HEK293 (cell line): ENCODE measurements at regions not wholly inside any gene's neighbourhood (a gene's known extent, or its start where the extent isn't known, plus 50 kb on each side); places are given as distances from the start of the nearest gene placed in this dataset.

Source experiments
- GLIS2 ChIP-seq: fragments of 450-650 bp; formaldehyde crosslinking; IDR thresholded peaks from 2 replicates; pipeline ENCODE4 v1.5.1; 2016; ENCODE audit warnings: missing biosample characterization, missing genetic modification characterization
- KLF10 ChIP-seq: fragments of 450-650 bp; IDR thresholded peaks from 2 replicates; pipeline ENCODE4 v1.5.1; 2018; ENCODE audit warnings: missing biosample characterization, mild to moderate bottlenecking, missing genetic modification characterization
- KLF8 ChIP-seq: fragments of 450-650 bp; formaldehyde crosslinking; IDR thresholded peaks from 2 replicates; pipeline ENCODE4 v1.5.1; 2016; ENCODE audit warnings: missing biosample characterization, missing genetic modification characterization
- OSR2 ChIP-seq: fragments of 450-650 bp; formaldehyde crosslinking; IDR thresholded peaks from 2 replicates; pipeline ENCODE4 v1.5.1; 2016; ENCODE audit warnings: missing biosample characterization, missing genetic modification characterization
- PRDM1 ChIP-seq: fragments of 450-650 bp; formaldehyde crosslinking; IDR thresholded peaks from 2 replicates; pipeline ENCODE4; 2016; ENCODE audit warnings: missing biosample characterization, missing genetic modification characterization
- SP2 ChIP-seq: fragments of 450-650 bp; formaldehyde crosslinking; IDR thresholded peaks from 2 replicates; pipeline ENCODE4 v1.5.1; 2016; ENCODE audit warnings: missing biosample characterization, missing genetic modification characterization
- ZBTB26 ChIP-seq: fragments of 450-650 bp; formaldehyde crosslinking; optimal IDR thresholded peaks from 2 replicates; pipeline ENCODE3; 2016; ENCODE audit warnings: missing biosample characterization, mild to moderate bottlenecking, missing genetic modification characterization
- ZEB2 ChIP-seq: fragments of 450-650 bp; formaldehyde crosslinking; IDR thresholded peaks from 2 replicates; pipeline ENCODE4 v1.5.1; 2016; ENCODE audit warnings: missing biosample characterization, missing genetic modification characterization
- ZIC2 ChIP-seq: fragments of 450-650 bp; formaldehyde crosslinking; IDR thresholded peaks from 2 replicates; pipeline ENCODE4 v1.5.1; 2016; ENCODE audit warnings: missing biosample characterization, missing genetic modification characterization
- ZNF10 ChIP-seq: fragments of 450-650 bp; formaldehyde crosslinking; IDR thresholded peaks from 2 replicates; pipeline ENCODE4 v1.5.1; 2017; ENCODE audit warnings: missing biosample characterization, missing genetic modification characterization
- ZNF112 ChIP-seq: fragments of 450-650 bp; formaldehyde crosslinking; IDR thresholded peaks from 2 replicates; pipeline ENCODE4 v1.5.0; 2017; ENCODE audit warnings: missing biosample characterization, missing genetic modification characterization
- ZNF174 ChIP-seq: fragments of 450-650 bp; formaldehyde crosslinking; IDR thresholded peaks from 2 replicates; pipeline ENCODE4 v1.5.0; 2017; ENCODE audit warnings: missing biosample characterization, mild to moderate bottlenecking, missing genetic modification characterization
- ZNF2 ChIP-seq: fragments of 450-650 bp; formaldehyde crosslinking; IDR thresholded peaks from 2 replicates; pipeline ENCODE4 v1.5.1; 2016; ENCODE audit warnings: missing biosample characterization, missing genetic modification characterization
- ZNF202 ChIP-seq: fragments of 450-650 bp; formaldehyde crosslinking; IDR thresholded peaks from 2 replicates; pipeline ENCODE4 v1.5.1; 2016; ENCODE audit warnings: missing biosample characterization, missing genetic modification characterization, borderline replicate concordance
- ZNF23 ChIP-seq: fragments of 450-650 bp; formaldehyde crosslinking; IDR thresholded peaks from 2 replicates; pipeline ENCODE4 v1.5.1; 2016; ENCODE audit warnings: missing biosample characterization, missing genetic modification characterization, borderline replicate concordance
- ZNF341 ChIP-seq: fragments of 450-650 bp; formaldehyde crosslinking; IDR thresholded peaks from 2 replicates; pipeline ENCODE4; 2016; ENCODE audit warnings: low read depth, missing biosample characterization, missing genetic modification characterization
- ZNF362 ChIP-seq: fragments of 450-650 bp; formaldehyde crosslinking; IDR thresholded peaks from 2 replicates; pipeline ENCODE4 v1.5.1; 2016; ENCODE audit warnings: missing biosample characterization, missing genetic modification characterization
- ZNF426 ChIP-seq: fragments of 450-650 bp; formaldehyde crosslinking; IDR thresholded peaks from 2 replicates; pipeline ENCODE4 v1.5.1; 2017; ENCODE audit warnings: missing biosample characterization, missing genetic modification characterization, mild to moderate bottlenecking, inconsistent platforms, moderate library complexity
- ZNF555 ChIP-seq: fragments of 450-650 bp; formaldehyde crosslinking; conservative IDR thresholded peaks from 2 replicates; pipeline ENCODE4 v1.5.1; 2017; ENCODE audit warnings: missing biosample characterization, mild to moderate bottlenecking, missing genetic modification characterization, inconsistent platforms
- ZNF654 ChIP-seq: fragments of 450-650 bp; formaldehyde crosslinking; IDR thresholded peaks from 2 replicates; pipeline ENCODE4 v1.5.1; 2016; ENCODE audit warnings: low read depth, missing biosample characterization, missing genetic modification characterization
- ZNF747 ChIP-seq: fragments of 450-650 bp; formaldehyde crosslinking; IDR thresholded peaks from 2 replicates; pipeline ENCODE4 v1.5.1; 2016; ENCODE audit warnings: missing biosample characterization, missing genetic modification characterization
- ZNF76 ChIP-seq: fragments of 450-650 bp; formaldehyde crosslinking; IDR thresholded peaks from 2 replicates; pipeline ENCODE4; 2016; ENCODE audit warnings: low read depth, missing biosample characterization, missing genetic modification characterization, borderline replicate concordance
- TF ChIP-seq, protein P1 (sequence below): fragments of 450-650 bp; formaldehyde crosslinking; IDR thresholded peaks from 2 replicates; pipeline ENCODE4 v1.5.1; 2016; ENCODE audit warnings: missing biosample characterization, missing genetic modification characterization
- TF ChIP-seq, protein P2 (sequence below): fragments of 450-650 bp; formaldehyde crosslinking; IDR thresholded peaks from 2 replicates; pipeline ENCODE4 v1.5.1; 2016; ENCODE audit warnings: missing biosample characterization, missing genetic modification characterization
- TF ChIP-seq, protein P3 (sequence below): fragments of 450-650 bp; formaldehyde crosslinking; conservative IDR thresholded peaks from 2 replicates; pipeline ENCODE4 v1.5.1; 2016; ENCODE audit warnings: low read depth, missing biosample characterization, missing genetic modification characterization
- TF ChIP-seq, protein P4 (sequence below): fragments of 450-650 bp; formaldehyde crosslinking; IDR thresholded peaks from 2 replicates; pipeline ENCODE4 v1.5.1; 2017; ENCODE audit warnings: missing biosample characterization, missing genetic modification characterization

- TF ChIP-seq, protein P1, sequence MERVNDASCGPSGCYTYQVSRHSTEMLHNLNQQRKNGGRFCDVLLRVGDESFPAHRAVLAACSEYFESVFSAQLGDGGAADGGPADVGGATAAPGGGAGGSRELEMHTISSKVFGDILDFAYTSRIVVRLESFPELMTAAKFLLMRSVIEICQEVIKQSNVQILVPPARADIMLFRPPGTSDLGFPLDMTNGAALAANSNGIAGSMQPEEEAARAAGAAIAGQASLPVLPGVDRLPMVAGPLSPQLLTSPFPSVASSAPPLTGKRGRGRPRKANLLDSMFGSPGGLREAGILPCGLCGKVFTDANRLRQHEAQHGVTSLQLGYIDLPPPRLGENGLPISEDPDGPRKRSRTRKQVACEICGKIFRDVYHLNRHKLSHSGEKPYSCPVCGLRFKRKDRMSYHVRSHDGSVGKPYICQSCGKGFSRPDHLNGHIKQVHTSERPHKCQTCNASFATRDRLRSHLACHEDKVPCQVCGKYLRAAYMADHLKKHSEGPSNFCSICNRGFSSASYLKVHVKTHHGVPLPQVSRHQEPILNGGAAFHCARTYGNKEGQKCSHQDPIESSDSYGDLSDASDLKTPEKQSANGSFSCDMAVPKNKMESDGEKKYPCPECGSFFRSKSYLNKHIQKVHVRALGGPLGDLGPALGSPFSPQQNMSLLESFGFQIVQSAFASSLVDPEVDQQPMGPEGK, result peak; percentile 45
- no peak for TF ChIP-seq PRDM1 (tag by site-specific recombination)
- TF ChIP-seq, protein P2, sequence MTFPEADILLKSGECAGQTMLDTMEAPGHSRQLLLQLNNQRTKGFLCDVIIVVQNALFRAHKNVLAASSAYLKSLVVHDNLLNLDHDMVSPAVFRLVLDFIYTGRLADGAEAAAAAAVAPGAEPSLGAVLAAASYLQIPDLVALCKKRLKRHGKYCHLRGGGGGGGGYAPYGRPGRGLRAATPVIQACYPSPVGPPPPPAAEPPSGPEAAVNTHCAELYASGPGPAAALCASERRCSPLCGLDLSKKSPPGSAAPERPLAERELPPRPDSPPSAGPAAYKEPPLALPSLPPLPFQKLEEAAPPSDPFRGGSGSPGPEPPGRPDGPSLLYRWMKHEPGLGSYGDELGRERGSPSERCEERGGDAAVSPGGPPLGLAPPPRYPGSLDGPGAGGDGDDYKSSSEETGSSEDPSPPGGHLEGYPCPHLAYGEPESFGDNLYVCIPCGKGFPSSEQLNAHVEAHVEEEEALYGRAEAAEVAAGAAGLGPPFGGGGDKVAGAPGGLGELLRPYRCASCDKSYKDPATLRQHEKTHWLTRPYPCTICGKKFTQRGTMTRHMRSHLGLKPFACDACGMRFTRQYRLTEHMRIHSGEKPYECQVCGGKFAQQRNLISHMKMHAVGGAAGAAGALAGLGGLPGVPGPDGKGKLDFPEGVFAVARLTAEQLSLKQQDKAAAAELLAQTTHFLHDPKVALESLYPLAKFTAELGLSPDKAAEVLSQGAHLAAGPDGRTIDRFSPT (tag by site-specific recombination), result peak; percentile 53; the same call in 1 of the 2 replicates
- TF ChIP-seq ZNF341, result 0 out of 2 replicates have a peak, but pooled peaks have one; percentile 22
- TF ChIP-seq ZNF426 (tag by site-specific recombination), result no peak
- TF ChIP-seq KLF8, result peak; percentile 29; the same call in 1 of the 2 replicates
- TF ChIP-seq ZNF112 (tag by site-specific recombination), result no peak
- no peak for TF ChIP-seq ZNF202 (tag by site-specific recombination)
- TF ChIP-seq ZNF362, result no peak
- peak; percentile 48 for TF ChIP-seq ZBTB26
- TF ChIP-seq ZNF10 (tag by site-specific recombination), result no peak
- TF ChIP-seq OSR2 (tag by site-specific recombination), result peak; percentile 67
- TF ChIP-seq ZNF654 (tag by site-specific recombination), result peak; percentile 26; the same call in 1 of the 2 replicates
- TF ChIP-seq ZEB2 (tag by site-specific recombination), result 0 out of 2 replicates have a peak, but pooled peaks have one; percentile 22
- TF ChIP-seq, protein P3, sequence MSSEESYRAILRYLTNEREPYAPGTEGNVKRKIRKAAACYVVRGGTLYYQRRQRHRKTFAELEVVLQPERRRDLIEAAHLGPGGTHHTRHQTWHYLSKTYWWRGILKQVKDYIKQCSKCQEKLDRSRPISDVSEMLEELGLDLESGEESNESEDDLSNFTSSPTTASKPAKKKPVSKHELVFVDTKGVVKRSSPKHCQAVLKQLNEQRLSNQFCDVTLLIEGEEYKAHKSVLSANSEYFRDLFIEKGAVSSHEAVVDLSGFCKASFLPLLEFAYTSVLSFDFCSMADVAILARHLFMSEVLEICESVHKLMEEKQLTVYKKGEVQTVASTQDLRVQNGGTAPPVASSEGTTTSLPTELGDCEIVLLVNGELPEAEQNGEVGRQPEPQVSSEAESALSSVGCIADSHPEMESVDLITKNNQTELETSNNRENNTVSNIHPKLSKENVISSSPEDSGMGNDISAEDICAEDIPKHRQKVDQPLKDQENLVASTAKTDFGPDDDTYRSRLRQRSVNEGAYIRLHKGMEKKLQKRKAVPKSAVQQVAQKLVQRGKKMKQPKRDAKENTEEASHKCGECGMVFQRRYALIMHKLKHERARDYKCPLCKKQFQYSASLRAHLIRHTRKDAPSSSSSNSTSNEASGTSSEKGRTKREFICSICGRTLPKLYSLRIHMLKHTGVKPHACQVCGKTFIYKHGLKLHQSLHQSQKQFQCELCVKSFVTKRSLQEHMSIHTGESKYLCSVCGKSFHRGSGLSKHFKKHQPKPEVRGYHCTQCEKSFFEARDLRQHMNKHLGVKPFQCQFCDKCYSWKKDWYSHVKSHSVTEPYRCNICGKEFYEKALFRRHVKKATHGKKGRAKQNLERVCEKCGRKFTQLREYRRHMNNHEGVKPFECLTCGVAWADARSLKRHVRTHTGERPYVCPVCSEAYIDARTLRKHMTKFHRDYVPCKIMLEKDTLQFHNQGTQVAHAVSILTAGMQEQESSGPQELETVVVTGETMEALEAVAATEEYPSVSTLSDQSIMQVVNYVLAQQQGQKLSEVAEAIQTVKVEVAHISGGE (tag by site-specific recombination), result 0 out of 2 replicates have a peak, but pooled peaks have one; percentile 31
- no peak for TF ChIP-seq ZNF23 (tag by site-specific recombination)
- TF ChIP-seq ZIC2, result peak; percentile 36; the same call in 1 of the 2 replicates
- TF ChIP-seq ZNF174 (tag by site-specific recombination), result no peak
- TF ChIP-seq ZNF76 (tag by site-specific recombination), result peak; percentile 11; the same call in 1 of the 2 replicates
- TF ChIP-seq, protein P4, sequence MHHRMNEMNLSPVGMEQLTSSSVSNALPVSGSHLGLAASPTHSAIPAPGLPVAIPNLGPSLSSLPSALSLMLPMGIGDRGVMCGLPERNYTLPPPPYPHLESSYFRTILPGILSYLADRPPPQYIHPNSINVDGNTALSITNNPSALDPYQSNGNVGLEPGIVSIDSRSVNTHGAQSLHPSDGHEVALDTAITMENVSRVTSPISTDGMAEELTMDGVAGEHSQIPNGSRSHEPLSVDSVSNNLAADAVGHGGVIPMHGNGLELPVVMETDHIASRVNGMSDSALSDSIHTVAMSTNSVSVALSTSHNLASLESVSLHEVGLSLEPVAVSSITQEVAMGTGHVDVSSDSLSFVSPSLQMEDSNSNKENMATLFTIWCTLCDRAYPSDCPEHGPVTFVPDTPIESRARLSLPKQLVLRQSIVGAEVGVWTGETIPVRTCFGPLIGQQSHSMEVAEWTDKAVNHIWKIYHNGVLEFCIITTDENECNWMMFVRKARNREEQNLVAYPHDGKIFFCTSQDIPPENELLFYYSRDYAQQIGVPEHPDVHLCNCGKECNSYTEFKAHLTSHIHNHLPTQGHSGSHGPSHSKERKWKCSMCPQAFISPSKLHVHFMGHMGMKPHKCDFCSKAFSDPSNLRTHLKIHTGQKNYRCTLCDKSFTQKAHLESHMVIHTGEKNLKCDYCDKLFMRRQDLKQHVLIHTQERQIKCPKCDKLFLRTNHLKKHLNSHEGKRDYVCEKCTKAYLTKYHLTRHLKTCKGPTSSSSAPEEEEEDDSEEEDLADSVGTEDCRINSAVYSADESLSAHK, result no peak
- no peak for TF ChIP-seq KLF10 (tag by site-specific recombination)
- TF ChIP-seq SP2, result peak; percentile 31; the same call in 1 of the 2 replicates
- TF ChIP-seq ZNF2 (tag by site-specific recombination), result peak; percentile 32; the same call in 1 of the 2 replicates
- no peak for TF ChIP-seq ZNF555
- TF ChIP-seq GLIS2 (tag by site-specific recombination), result peak; percentile 74
- no peak for TF ChIP-seq ZNF747 (tag by site-specific recombination)
Measured at GRCh38 chr3:43996379-43997301, 245.0 kb upstream of the TOPAZ1 start (continued).
